C4-2B (cell line): ENCODE measurements at regions not wholly inside any gene's neighbourhood (a gene's known extent, or its start where the extent isn't known, plus 50 kb on each side); places are given as distances from the start of the nearest gene placed in this dataset.

Experiments used
- H3K27ac ChIP-seq: fragments of 450-650 bp; 2 replicates; pipeline ENCODE4 v1.5.1; 2017
- ZFX ChIP-seq: fragments of 450-650 bp; IDR thresholded peaks from 2 replicates; pipeline ENCODE4 v1.6.1; 2017
- TF ChIP-seq, protein P1 (sequence below): fragments of 450-650 bp; conservative IDR thresholded peaks from 2 replicates; pipeline ENCODE4 v1.5.1; 2017; ENCODE audit warnings: mild to moderate bottlenecking

DNA sequence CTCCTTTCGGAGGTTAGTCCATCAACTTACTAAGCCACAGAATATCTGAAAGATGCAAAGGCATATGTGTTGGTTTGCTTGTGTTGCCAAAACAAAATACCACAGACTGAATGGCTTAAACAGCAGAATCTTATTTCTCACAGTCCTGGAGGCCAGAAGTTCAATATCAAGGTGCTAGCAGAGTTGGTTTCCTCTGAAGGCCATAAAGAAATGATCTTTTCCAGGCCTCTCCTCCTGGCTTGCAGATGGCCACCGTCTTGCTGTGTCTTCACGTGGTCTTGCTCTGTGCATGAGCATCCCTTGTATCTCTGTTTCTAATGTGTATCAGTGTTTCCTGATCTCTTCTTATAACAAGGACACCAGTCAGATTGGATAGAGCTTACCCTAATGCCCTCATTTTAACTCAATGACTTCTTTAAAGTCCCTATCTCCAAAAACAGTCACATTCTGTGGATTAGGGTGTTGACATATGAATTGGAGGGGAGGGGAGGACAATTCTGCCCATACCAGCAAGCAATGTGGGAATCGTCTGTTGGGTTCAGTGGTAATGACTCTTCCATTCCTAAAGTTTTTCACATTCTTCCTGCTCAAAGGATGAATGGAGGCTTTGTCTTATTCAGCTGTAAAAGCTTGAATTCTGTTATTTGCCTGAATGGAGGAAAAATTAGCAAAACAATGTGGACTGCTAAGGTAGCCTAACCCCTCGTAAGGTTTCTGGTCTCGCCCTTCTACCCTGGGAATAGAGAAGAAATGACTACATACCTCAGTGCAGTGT, 715.7 kb downstream of the DIAPH3 start:
- TF ChIP-seq, protein P1, sequence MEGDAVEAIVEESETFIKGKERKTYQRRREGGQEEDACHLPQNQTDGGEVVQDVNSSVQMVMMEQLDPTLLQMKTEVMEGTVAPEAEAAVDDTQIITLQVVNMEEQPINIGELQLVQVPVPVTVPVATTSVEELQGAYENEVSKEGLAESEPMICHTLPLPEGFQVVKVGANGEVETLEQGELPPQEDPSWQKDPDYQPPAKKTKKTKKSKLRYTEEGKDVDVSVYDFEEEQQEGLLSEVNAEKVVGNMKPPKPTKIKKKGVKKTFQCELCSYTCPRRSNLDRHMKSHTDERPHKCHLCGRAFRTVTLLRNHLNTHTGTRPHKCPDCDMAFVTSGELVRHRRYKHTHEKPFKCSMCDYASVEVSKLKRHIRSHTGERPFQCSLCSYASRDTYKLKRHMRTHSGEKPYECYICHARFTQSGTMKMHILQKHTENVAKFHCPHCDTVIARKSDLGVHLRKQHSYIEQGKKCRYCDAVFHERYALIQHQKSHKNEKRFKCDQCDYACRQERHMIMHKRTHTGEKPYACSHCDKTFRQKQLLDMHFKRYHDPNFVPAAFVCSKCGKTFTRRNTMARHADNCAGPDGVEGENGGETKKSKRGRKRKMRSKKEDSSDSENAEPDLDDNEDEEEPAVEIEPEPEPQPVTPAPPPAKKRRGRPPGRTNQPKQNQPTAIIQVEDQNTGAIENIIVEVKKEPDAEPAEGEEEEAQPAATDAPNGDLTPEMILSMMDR, result no peak
- no peak for TF ChIP-seq ZFX
- no peak overlapping the region for H3K27ac ChIP-seq

DNA sequence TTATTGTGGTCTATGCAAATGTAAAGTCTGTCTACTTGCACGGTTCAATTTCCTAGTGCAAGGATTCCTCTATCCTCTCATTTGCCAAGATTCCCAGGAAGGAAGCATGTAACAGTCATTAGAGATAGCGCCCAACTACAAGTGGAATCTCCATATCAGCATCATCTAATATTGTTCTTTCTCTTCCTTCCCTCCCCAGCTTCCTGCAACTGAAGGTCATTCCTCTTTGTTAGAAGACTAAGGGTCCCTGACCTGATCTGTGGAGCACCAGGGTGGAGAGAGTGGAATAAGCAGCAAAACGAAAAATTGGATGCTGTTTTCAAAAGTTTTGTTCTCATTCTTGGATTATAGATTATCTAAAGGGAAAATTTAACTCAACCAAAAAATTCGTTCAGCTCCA, 714.0 kb downstream of the DIAPH3 start:
- TF ChIP-seq, protein P1, result no peak
- H3K27ac ChIP-seq, result no peak overlapping the region

DNA sequence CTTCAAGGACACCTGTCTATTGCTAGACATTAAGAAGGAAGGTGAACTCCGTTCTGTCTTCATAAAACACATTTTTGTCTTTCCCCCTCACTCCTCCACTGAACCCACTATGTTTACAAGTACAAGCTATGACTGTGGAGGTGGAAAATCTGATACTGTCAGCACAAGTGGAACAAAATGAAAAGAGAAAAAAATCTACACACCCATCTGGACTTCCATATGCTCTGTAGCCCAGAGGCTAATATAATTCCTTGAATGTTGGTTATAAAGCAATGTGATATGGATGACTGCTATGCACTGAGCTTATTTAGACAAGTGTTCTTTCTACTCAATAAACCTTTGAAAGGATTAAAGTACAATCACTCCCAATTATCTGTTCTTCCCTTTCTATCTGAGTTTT, 713.5 kb downstream of the DIAPH3 start:
- H3K27ac ChIP-seq, result no peak overlapping the region
- TF ChIP-seq, protein P1, result no peak
- TF ChIP-seq ZFX, result no peak

DNA sequence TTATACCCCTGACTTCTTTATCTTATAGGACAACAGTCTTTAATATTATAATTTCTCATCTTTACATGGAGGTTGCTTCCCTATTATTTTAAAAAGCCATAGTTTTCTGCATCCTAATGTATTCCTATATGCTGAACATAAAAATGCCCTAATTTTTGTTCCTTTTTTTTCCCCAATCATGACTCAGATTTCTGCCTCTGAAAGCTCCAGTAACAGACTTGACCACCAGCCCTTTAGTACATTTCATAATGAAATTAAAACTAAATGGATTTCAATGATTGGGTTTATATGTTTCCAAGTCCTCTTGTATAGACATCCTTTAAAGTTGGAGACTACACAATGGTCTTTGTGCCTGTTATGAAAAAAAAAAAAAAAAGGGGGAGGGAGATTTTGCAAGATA, 712.5 kb downstream of the DIAPH3 start:
- TF ChIP-seq, protein P1, result no peak
- no peak for TF ChIP-seq ZFX
- H3K27ac ChIP-seq, result no peak overlapping the region

DNA sequence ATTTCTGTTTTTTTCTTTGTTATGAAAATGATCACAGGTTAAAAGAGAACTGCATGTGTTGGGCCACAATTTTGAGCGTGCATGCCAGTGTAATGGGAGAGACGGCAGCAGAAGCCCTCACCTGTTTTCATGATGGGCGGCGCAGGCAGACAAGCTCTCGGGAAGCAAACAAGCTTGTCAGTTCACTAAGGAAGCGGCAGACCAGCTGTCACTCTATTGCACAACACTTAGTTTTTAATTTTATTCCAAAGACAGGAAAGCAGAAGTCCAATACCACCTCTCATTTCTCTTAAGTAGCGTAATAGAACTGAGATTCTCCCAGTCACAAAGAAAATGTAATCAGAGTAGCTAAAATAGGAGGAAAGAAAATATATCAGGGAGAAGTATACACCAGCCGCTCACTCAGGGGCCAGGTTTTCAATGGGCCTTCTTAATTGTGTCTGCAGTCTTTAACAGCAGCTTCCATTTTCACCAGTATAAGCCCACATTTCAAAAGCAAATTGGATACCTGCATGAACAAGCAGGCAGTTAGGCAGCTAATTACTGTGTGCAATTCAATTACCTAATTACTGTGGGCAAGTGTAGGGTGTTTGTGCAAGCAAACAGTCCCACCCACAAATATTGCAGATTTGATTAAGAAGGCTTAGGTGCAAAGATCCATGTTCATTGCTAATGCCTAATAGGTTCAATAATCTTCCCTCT, 711.4 kb downstream of the DIAPH3 start:
- TF ChIP-seq, protein P1, result no peak
- no peak for TF ChIP-seq ZFX
- no peak overlapping the region for H3K27ac ChIP-seq

DNA sequence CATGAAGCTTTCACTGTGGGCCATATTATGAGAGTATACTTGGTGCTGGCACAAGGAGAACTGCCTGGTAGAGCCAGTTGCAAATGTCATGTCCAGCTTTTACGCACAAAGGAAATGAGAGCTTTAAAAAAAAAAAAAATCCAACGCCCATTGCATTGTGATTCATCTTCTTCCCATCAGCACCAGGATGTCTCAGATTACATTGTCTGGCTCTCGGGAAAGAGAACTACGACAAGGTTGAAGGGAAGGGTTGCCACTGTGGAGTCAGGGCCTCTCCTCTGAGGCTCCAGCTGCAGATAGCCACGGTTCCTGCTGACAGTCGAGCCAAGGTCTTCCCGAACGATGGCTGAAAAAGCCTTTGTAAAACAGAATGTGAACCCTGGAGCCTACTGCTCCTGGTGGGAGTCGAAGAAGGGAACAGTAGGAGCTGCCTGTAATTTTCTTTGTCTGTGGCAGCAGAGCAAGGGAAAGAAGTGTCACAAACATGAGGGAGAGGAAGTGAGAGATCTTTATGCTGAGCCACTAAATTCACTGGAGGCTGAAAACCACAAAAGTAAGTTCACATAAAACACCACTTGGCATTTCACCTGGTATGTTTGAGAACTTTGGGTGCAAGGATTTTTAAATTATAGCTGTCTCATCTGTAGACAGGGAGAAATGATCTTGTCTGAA, 704.7 kb downstream of the DIAPH3 start:
- no peak overlapping the region for H3K27ac ChIP-seq

More for the DNA sequence above, 704.7 kb downstream of the DIAPH3 start:
- no peak for TF ChIP-seq ZFX
- TF ChIP-seq, protein P1, result no peak
